Type B pancreatic cell (in vitro differentiated cells): ENCODE measurements at regions not wholly inside any gene's neighbourhood (a gene's known extent, or its start where the extent isn't known, plus 50 kb on each side); places are given as distances from the start of the nearest gene placed in this dataset.

Source experiments
- DNase-seq: peaks from one replicate; pipeline ENCODE4 v3.0.0; 2021; ENCODE audit warnings: mixed read lengths; ENCODE audit not compliant: unreplicated experiment; ENCODE audit errors: extremely low spot score
- H3K27ac Mint-ChIP-seq: 2 replicates; pipeline ENCODE4 v1.8.0; 2021; ENCODE audit warnings: mild to moderate bottlenecking, mixed read lengths
- H3K27me3 Mint-ChIP-seq: 2 replicates; pipeline ENCODE4 v1.8.0; 2021; ENCODE audit warnings: mixed read lengths
- H3K36me3 Mint-ChIP-seq: 2 replicates; pipeline ENCODE4 v1.8.0; 2021; ENCODE audit warnings: mixed read lengths
- H3K4me1 Mint-ChIP-seq: one replicate; pipeline ENCODE4 v1.8.0; 2021; ENCODE audit warnings: mixed read lengths; ENCODE audit not compliant: unreplicated experiment
- H3K4me3 Mint-ChIP-seq: 2 replicates; pipeline ENCODE4 v1.8.0; 2021; ENCODE audit warnings: mild to moderate bottlenecking, mixed read lengths
- H3K9me3 Mint-ChIP-seq: 2 replicates; pipeline ENCODE4 v1.8.0; 2021; ENCODE audit warnings: mixed read lengths
- CTCF ChIP-seq: fragments of 200-600 bp; sonication (generic); conservative IDR thresholded peaks from 2 replicates; pipeline ENCODE4 v1.5.0; 2021; ENCODE audit warnings: antibody characterized with exemption, mild to moderate bottlenecking

- H3K4me3 Mint-ChIP-seq = peak overlapping the region; percentile 19
- H3K27me3 Mint-ChIP-seq = peaks cover 11% of the 10 kb centered on the region
- peaks cover 6% of the 10 kb centered on the region for H3K9me3 Mint-ChIP-seq
- H3K36me3 Mint-ChIP-seq = peaks cover 4% of the 10 kb centered on the region
- no peak for TF ChIP-seq CTCF
- peaks cover 30% of the 10 kb centered on the region for H3K4me1 Mint-ChIP-seq
- H3K27ac Mint-ChIP-seq = peak overlapping the region; percentile 61
- no peak for DNase-seq
Measured at GRCh38 chr10:78551184-78552005, 517.4 kb upstream of the ZMIZ1 start.

- H3K27ac Mint-ChIP-seq = peak overlapping the region; percentile 61
- no peak for DNase-seq
- H3K36me3 Mint-ChIP-seq = peaks cover 4% of the 10 kb centered on the region
- H3K4me3 Mint-ChIP-seq = peak overlapping the region; percentile 12
- H3K9me3 Mint-ChIP-seq = peaks cover 6% of the 10 kb centered on the region
- H3K27me3 Mint-ChIP-seq = peaks cover 11% of the 10 kb centered on the region
- no peak for TF ChIP-seq CTCF
- H3K4me1 Mint-ChIP-seq = peaks cover 30% of the 10 kb centered on the region
Measured at GRCh38 chr10:78552261-78552811, 516.4 kb upstream of the ZMIZ1 start.

- H3K4me3 Mint-ChIP-seq = no peak overlapping the region
- peaks cover 32% of the 10 kb centered on the region for H3K4me1 Mint-ChIP-seq
- H3K9me3 Mint-ChIP-seq = peaks cover 6% of the 10 kb centered on the region
- no peak for TF ChIP-seq CTCF
- H3K27me3 Mint-ChIP-seq = peaks cover 4% of the 10 kb centered on the region
- H3K27ac Mint-ChIP-seq = no peak overlapping the region
- no peak for DNase-seq
- H3K36me3 Mint-ChIP-seq = peaks cover 4% of the 10 kb centered on the region
Measured at GRCh38 chr10:78553792-78554191, 515.0 kb upstream of the ZMIZ1 start.

- no peak overlapping the region for H3K4me3 Mint-ChIP-seq
- H3K4me1 Mint-ChIP-seq = peaks cover 37% of the 10 kb centered on the region
- no peak for TF ChIP-seq CTCF
Measured at GRCh38 chr10:78555128-78555527, 513.6 kb upstream of the ZMIZ1 start.

GRCh38 chr10:78556705-78557432 lies 511.9 kb upstream of the ZMIZ1 start:
- H3K27me3 Mint-ChIP-seq = no peaks in the 10 kb centered on the region
- H3K4me3 Mint-ChIP-seq = no peak overlapping the region
- TF ChIP-seq CTCF = no peak
- no peak for DNase-seq
- H3K36me3 Mint-ChIP-seq = peaks cover 4% of the 10 kb centered on the region
- H3K9me3 Mint-ChIP-seq = peaks cover 6% of the 10 kb centered on the region
- peaks cover 23% of the 10 kb centered on the region for H3K4me1 Mint-ChIP-seq
- H3K27ac Mint-ChIP-seq = no peak overlapping the region

More at GRCh38 chr10:78555128-78555527, 513.6 kb upstream of the ZMIZ1 start:
- Mint-ChIP-seq H3K9me3 (peaks cover 6% of the 10 kb centered on the region), H3K36me3 (peaks cover 4% of the 10 kb centered on the region), H3K27ac (no peak overlapping the region), H3K27me3 (peaks cover 4% of the 10 kb centered on the region)
- DNase-seq = no peak
